Activated CD4-positive, alpha-beta T cell treated with anti-CD3 and anti-CD28 coated beads for 24 hours (primary cell): ENCODE measurements at regions not wholly inside any gene's neighbourhood (a gene's known extent, or its start where the extent isn't known, plus 50 kb on each side); places are given as distances from the start of the nearest gene placed in this dataset.
A peak's percentile ranks its signal among the peaks of the same experiment; 100 is the strongest.

ENCODE experiments used
- DNase-seq, 2 donors: peaks; one replicate each; pipeline ENCODE4 v3.0.0-alpha.2; 2020; ENCODE audit warnings: low read depth in 2 of 2

- no peak for DNase-seq
These were observed 1161.2 kb upstream of the SEL1L start for GRCh38 chr14:82694820-82695219.

- DNase-seq, result no peak
These were observed 1170.6 kb upstream of the SEL1L start for GRCh38 chr14:82704218-82704617.

- DNase-seq, result peak in 1 of 2 donors; percentile 15
These were observed 1176.7 kb upstream of the SEL1L start for GRCh38 chr14:82710267-82710841.

GRCh38 chr14:82719617-82720016 is 1186.0 kb upstream of the SEL1L start:
- no peak for DNase-seq

- no peak for DNase-seq
These were observed 1186.8 kb upstream of the SEL1L start for GRCh38 chr14:82720431-82720830.

GRCh38 chr14:82720946-82721345 is 1187.3 kb upstream of the SEL1L start:
- DNase-seq, result no peak

GRCh38 chr14:82724316-82724715 is 1190.7 kb upstream of the SEL1L start:
- no peak for DNase-seq

- DNase-seq, result no peak
These were observed 1191.6 kb upstream of the SEL1L start for GRCh38 chr14:82725213-82725612.

- DNase-seq, result no peak
These were observed 1197.9 kb upstream of the SEL1L start for GRCh38 chr14:82731526-82731925.

- DNase-seq, result no peak
These were observed 1206.9 kb upstream of the SEL1L start for GRCh38 chr14:82740547-82740946.

- no peak for DNase-seq
These were observed 1221.8 kb upstream of the SEL1L start for GRCh38 chr14:82755476-82755875.

- no peak for DNase-seq
These were observed 1222.3 kb upstream of the SEL1L start for GRCh38 chr14:82755923-82756322.

- DNase-seq, result no peak
These were observed 1224.1 kb upstream of the SEL1L start for GRCh38 chr14:82757776-82758175.

- no peak for DNase-seq
These were observed 1226.0 kb upstream of the SEL1L start for GRCh38 chr14:82759656-82760055.

GRCh38 chr14:82766123-82766522 is 1232.5 kb upstream of the SEL1L start:
- no peak for DNase-seq

- DNase-seq, result no peak
These were observed 1233.3 kb upstream of the SEL1L start for GRCh38 chr14:82766996-82767395.

- DNase-seq, result no peak
These were observed 1243.3 kb upstream of the SEL1L start for GRCh38 chr14:82776958-82777357.

- no peak for DNase-seq
These were observed 1244.4 kb upstream of the SEL1L start for GRCh38 chr14:82778008-82778590.

- DNase-seq, result no peak
These were observed 1244.9 kb upstream of the SEL1L start for GRCh38 chr14:82778601-82779000.

GRCh38 chr14:82779301-82779700 is 1245.6 kb upstream of the SEL1L start:
- DNase-seq, result no peak

GRCh38 chr14:82785756-82786482 is 1252.3 kb upstream of the SEL1L start:
- no peak for DNase-seq

- DNase-seq, result no peak
These were observed 1252.8 kb upstream of the SEL1L start for GRCh38 chr14:82786483-82786880.

- DNase-seq, result no peak
These were observed 1262.4 kb upstream of the SEL1L start for GRCh38 chr14:82796086-82796485.
